ENCODE measurements at regions not wholly inside any gene's neighbourhood (a gene's known extent, or its start where the extent isn't known, plus 50 kb on each side); places are given as distances from the start of the nearest gene placed in this dataset.

DNA sequence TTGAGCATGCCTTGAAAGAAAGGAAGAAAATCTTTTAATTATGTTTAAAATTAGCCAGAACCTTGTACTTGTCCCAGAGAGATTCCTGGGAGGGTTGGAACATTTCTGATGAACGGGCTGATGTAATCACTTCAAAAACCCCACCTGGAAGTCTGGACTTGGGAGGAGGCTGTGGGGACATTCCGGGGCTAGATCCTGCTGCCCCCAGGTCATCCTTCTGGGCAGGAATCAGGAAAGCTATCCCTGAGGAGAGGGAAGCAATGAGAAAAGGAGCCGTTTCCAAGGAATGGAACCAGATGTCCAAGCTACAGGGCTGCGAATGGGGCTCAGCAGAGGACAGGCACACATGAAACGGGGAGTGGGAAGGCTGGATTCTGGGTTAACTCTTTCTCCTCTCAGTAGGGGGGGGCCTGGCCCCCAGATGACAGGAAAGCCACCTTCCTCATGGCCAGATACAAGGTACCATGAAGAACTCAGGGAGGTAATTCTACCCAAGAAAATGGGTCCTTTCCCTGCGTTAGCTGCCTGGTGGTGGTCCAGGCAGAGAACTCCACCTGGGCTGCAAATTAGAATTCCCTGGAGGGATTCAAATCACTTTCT lies 280.1 kb downstream of the TCF7L2 start:
- TF ChIP-seq POLR2A (IDR thresholded peaks at IDR 0.05) (no peak), POLR2AphosphoS5 (IDR thresholded peaks at IDR 0.05) (no peak)
- TF ChIP-seq, protein P1, sequence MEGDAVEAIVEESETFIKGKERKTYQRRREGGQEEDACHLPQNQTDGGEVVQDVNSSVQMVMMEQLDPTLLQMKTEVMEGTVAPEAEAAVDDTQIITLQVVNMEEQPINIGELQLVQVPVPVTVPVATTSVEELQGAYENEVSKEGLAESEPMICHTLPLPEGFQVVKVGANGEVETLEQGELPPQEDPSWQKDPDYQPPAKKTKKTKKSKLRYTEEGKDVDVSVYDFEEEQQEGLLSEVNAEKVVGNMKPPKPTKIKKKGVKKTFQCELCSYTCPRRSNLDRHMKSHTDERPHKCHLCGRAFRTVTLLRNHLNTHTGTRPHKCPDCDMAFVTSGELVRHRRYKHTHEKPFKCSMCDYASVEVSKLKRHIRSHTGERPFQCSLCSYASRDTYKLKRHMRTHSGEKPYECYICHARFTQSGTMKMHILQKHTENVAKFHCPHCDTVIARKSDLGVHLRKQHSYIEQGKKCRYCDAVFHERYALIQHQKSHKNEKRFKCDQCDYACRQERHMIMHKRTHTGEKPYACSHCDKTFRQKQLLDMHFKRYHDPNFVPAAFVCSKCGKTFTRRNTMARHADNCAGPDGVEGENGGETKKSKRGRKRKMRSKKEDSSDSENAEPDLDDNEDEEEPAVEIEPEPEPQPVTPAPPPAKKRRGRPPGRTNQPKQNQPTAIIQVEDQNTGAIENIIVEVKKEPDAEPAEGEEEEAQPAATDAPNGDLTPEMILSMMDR (IDR thresholded peaks at IDR 0.05): no peak
